Natural killer cell (primary cell): ENCODE measurements at regions not wholly inside any gene's neighbourhood (a gene's known extent, or its start where the extent isn't known, plus 50 kb on each side); places are given as distances from the start of the nearest gene placed in this dataset.

ENCODE experiments used
- ATAC-seq, 3 donors: fragments of 150-1000 bp in 2 of 3; fragments of 200-7000 bp in 1 of 3; cut with Tn5 transposase; 1 replicate in 1 of 3; 2 replicates in 2 of 3; pipeline ENCODE4 v1.10.0; 2021; ENCODE audit warnings: mild to moderate bottlenecking in 2 of 3, moderate library complexity in 2 of 3
- DNase-seq, 2 donors: peaks; one replicate each; pipeline versions ENCODE4 v3.0.0 to v3.0.0-alpha.2; 2013 to 2021; ENCODE audit warnings: mixed read lengths in 1 of 2
- H3K27ac ChIP-seq: one replicate; pipeline ENCODE4 v1.5.1; 2013; ENCODE audit warnings: mild to moderate bottlenecking, low read length
- H3K27me3 ChIP-seq: one replicate; pipeline ENCODE4 v1.6.1; 2013; ENCODE audit warnings: low read length; ENCODE audit not compliant: control insufficient read depth, insufficient read depth
- H3K36me3 ChIP-seq: one replicate; pipeline ENCODE4 v1.6.1; 2013; ENCODE audit warnings: low read length; ENCODE audit not compliant: control insufficient read depth, insufficient read depth
- H3K4me1 ChIP-seq: one replicate; pipeline ENCODE4 v1.6.1; 2013; ENCODE audit warnings: low read length; ENCODE audit not compliant: control insufficient read depth, insufficient read depth
- H3K4me3 ChIP-seq: one replicate; pipeline ENCODE4 v1.5.1; 2013; ENCODE audit warnings: low read length
- H3K9me3 ChIP-seq: one replicate; pipeline ENCODE4 v1.6.1; 2013; ENCODE audit warnings: low read length; ENCODE audit not compliant: control insufficient read depth, insufficient read depth
- H3K27ac Mint-ChIP-seq, 2 donors: one replicate each; pipeline ENCODE4 v1.8.0; 2022; ENCODE audit warnings: mild to moderate bottlenecking in 2 of 2, mixed read lengths in 2 of 2, moderate library complexity in 1 of 2
- H3K27me3 Mint-ChIP-seq, 2 donors: one replicate each; pipeline ENCODE4 v1.8.0; 2022; ENCODE audit warnings: low read depth in 2 of 2, mixed read lengths in 2 of 2
- H3K36me3 Mint-ChIP-seq: one replicate; pipeline ENCODE4 v1.8.0; 2022; ENCODE audit warnings: mixed read lengths
- H3K4me1 Mint-ChIP-seq, 2 donors: one replicate each; pipeline ENCODE4 v1.8.0; 2022; ENCODE audit warnings: mixed read lengths in 2 of 2
- H3K4me3 Mint-ChIP-seq: one replicate; pipeline ENCODE4 v1.8.0; 2022; ENCODE audit warnings: mild to moderate bottlenecking, moderate library complexity, mixed read lengths
- H3K9me3 Mint-ChIP-seq, 2 donors: one replicate each; pipeline ENCODE4 v1.8.0; 2022; ENCODE audit warnings: mixed read lengths in 2 of 2
- CTCF ChIP-seq: fragments of 200-600 bp; IDR thresholded peaks from one replicate; pipeline ENCODE4 v1.8.0; 2022; ENCODE audit warnings: antibody characterized with exemption
- WGBS: methylation state at CpG from one replicate; pipeline ENCODE4 v1.1.7; 2013; ENCODE audit warnings: missing lambda C conversion rate; ENCODE audit not compliant: insufficient coverage; 5-methylcytosine and 5-hydroxymethylcytosine counted together
- intact Hi-C: fragments of 100-400 bp; cut with micrococcal nuclease; formaldehyde crosslinking; loops from one replicate; pipeline ENCODE4 v1.14.2; 2022

GRCh38 chr2:192313773-192314172 lies 119.0 kb upstream of the TMEFF2 start:
- Mint-ChIP-seq H3K27ac (no peak overlapping the region), H3K4me3 (no peak overlapping the region), H3K36me3 (no peaks in the 10 kb centered on the region), H3K4me1 (no peaks in the 10 kb centered on the region), H3K27me3 (no peaks in the 10 kb centered on the region), H3K9me3 (peaks cover 6 to 14% of the 10 kb centered on the region in 2 donors)
- H3K4me1 ChIP-seq: no peaks in the 10 kb centered on the region
- intact Hi-C loops: no loop called here
- peaks cover 12% of the 10 kb centered on the region for H3K9me3 ChIP-seq
- no peaks in the 10 kb centered on the region for H3K36me3 ChIP-seq
- no peak for DNase-seq
- no peak overlapping the region for H3K27ac ChIP-seq
- no peak for TF ChIP-seq CTCF
- WGBS: 91% methylated on average over 8 of the region's 8 CpGs
- H3K27me3 ChIP-seq: no peaks in the 10 kb centered on the region
- no peak overlapping the region for H3K4me3 ChIP-seq
- no peak for ATAC-seq

- DNase-seq (no peak), ATAC-seq (no peak)
- H3K27ac Mint-ChIP-seq: no peak overlapping the region
- peaks cover 12% of the 10 kb centered on the region for H3K9me3 ChIP-seq
- peaks cover 7 to 11% of the 10 kb centered on the region in 2 donors for H3K9me3 Mint-ChIP-seq
- H3K4me3 ChIP-seq: no peak overlapping the region
- no peaks in the 10 kb centered on the region for H3K4me1 ChIP-seq
- H3K36me3 Mint-ChIP-seq: no peaks in the 10 kb centered on the region
- intact Hi-C loops: no loop called here
- no peaks in the 10 kb centered on the region for H3K27me3 ChIP-seq
- H3K4me1 Mint-ChIP-seq: no peaks in the 10 kb centered on the region
- WGBS: no CpG with 5 or more reads among the region's 2 CpGs
- no peak overlapping the region for H3K27ac ChIP-seq
- no peaks in the 10 kb centered on the region for H3K27me3 Mint-ChIP-seq
- TF ChIP-seq CTCF: no peak
- H3K4me3 Mint-ChIP-seq: no peak overlapping the region
- H3K36me3 ChIP-seq: no peaks in the 10 kb centered on the region
Measured at GRCh38 chr2:192311701-192312460, 117.1 kb upstream of the TMEFF2 start.

- H3K4me1 Mint-ChIP-seq: no peaks in the 10 kb centered on the region
- WGBS: 69% methylated on average over 1 of the region's 3 CpGs
- H3K27me3 ChIP-seq: no peaks in the 10 kb centered on the region
- H3K27ac ChIP-seq: no peak overlapping the region
- H3K27ac Mint-ChIP-seq: no peak overlapping the region
- no peak for TF ChIP-seq CTCF
- peaks cover 5 to 11% of the 10 kb centered on the region in 2 donors for H3K9me3 Mint-ChIP-seq
- no peaks in the 10 kb centered on the region for H3K36me3 ChIP-seq
- no peaks in the 10 kb centered on the region for H3K27me3 Mint-ChIP-seq
- no peak overlapping the region for H3K4me3 ChIP-seq
- DNase-seq: no peak
- no peak overlapping the region for H3K4me3 Mint-ChIP-seq
- no peak for ATAC-seq
- H3K4me1 ChIP-seq: no peaks in the 10 kb centered on the region
- no peaks in the 10 kb centered on the region for H3K36me3 Mint-ChIP-seq
- H3K9me3 ChIP-seq: no peaks in the 10 kb centered on the region
- intact Hi-C loops: no loop called here
Measured at GRCh38 chr2:192307530-192307929, 112.8 kb upstream of the TMEFF2 start.

- 88% methylated on average over 2 of the region's 3 CpGs for WGBS
- no peak overlapping the region for H3K4me3 ChIP-seq
- Mint-ChIP-seq H3K27me3 (no peaks in the 10 kb centered on the region), H3K27ac (no peak overlapping the region), H3K36me3 (no peaks in the 10 kb centered on the region), H3K9me3 (peaks cover 2 to 4% of the 10 kb centered on the region in 2 donors), H3K4me1 (no peaks in the 10 kb centered on the region), H3K4me3 (no peak overlapping the region)
- ATAC-seq (no peak), DNase-seq (no peak)
- no peaks in the 10 kb centered on the region for H3K27me3 ChIP-seq
- TF ChIP-seq CTCF: no peak
- no peaks in the 10 kb centered on the region for H3K4me1 ChIP-seq
- H3K27ac ChIP-seq: no peak overlapping the region
- intact Hi-C loops: no loop called here
- no peaks in the 10 kb centered on the region for H3K9me3 ChIP-seq
- H3K36me3 ChIP-seq: no peaks in the 10 kb centered on the region
Measured at GRCh38 chr2:192298664-192299063, 103.9 kb upstream of the TMEFF2 start.
